CD4-positive, alpha-beta memory T cell (primary cell): ENCODE measurements at regions not wholly inside any gene's neighbourhood (a gene's known extent, or its start where the extent isn't known, plus 50 kb on each side); places are given as distances from the start of the nearest gene placed in this dataset.

Experiments used
- CTCF ChIA-PET: fragments of 350-600 bp; sonication (Branson Sonifier 250); formaldehyde crosslinking; loops from one replicate; lab custom pipeline; 2021; ENCODE audit warnings: inconsistent platforms; ENCODE audit not compliant: partially characterized antibody; lab: Charles Lee
- POLR2A ChIA-PET: fragments of 350-600 bp; sonication (Branson Sonifier 250); formaldehyde crosslinking; loops from one replicate; lab custom pipeline; 2021; ENCODE audit not compliant: partially characterized antibody; lab: Charles Lee
- DNase-seq, 5 donors: peaks; one replicate each; pipeline versions ENCODE4 v3.0.0 to v3.0.0-alpha.2; 2020 to 2022; ENCODE audit warnings: mixed read lengths in 1 of 5
- H3K27ac ChIP-seq: one replicate; pipeline ENCODE4 v1.7.0; 2013; ENCODE audit warnings: low read depth, low read length
- H3K27me3 ChIP-seq: 2 replicates; pipeline ENCODE4 v1.7.0; 2013; ENCODE audit warnings: mild to moderate bottlenecking, low read length, moderate library complexity; ENCODE audit not compliant: insufficient read depth
- H3K36me3 ChIP-seq: 2 replicates; pipeline ENCODE4 v1.7.0; 2013; ENCODE audit warnings: mild to moderate bottlenecking, low read length, moderate library complexity; ENCODE audit not compliant: insufficient read depth
- H3K4me1 ChIP-seq: 2 replicates; pipeline ENCODE4 v1.7.0; 2013; ENCODE audit warnings: mild to moderate bottlenecking, low read length, moderate library complexity; ENCODE audit not compliant: insufficient read depth
- H3K4me3 ChIP-seq, 2 donors: one replicate each; pipeline ENCODE4 v1.7.0; 2013; ENCODE audit warnings: low read length in 2 of 2, mild to moderate bottlenecking in 1 of 2
- H3K9me3 ChIP-seq, 2 donors: one replicate each; pipeline ENCODE4 v1.7.0; 2013; ENCODE audit warnings: low read length in 2 of 2, control low read depth in 1 of 2; ENCODE audit not compliant: control insufficient read depth in 1 of 2
- H3K27ac Mint-ChIP-seq, 7 donors: one replicate each; pipeline ENCODE4 v1.8.0; 2020 to 2021; ENCODE audit warnings: mixed read lengths in 7 of 7, mild to moderate bottlenecking in 6 of 7, inconsistent platforms in 3 of 7, moderate library complexity in 3 of 7
- H3K27me3 Mint-ChIP-seq, 2 donors: one replicate each; pipeline ENCODE4 v1.8.0; 2020 to 2021; ENCODE audit warnings: mixed read lengths in 2 of 2
- H3K36me3 Mint-ChIP-seq, 2 donors: one replicate each; pipeline ENCODE4 v1.8.0; 2020 to 2021; ENCODE audit warnings: mixed read lengths in 2 of 2, inconsistent platforms in 1 of 2, mild to moderate bottlenecking in 1 of 2
- H3K4me1 Mint-ChIP-seq, 4 donors: one replicate each; pipeline ENCODE4 v1.8.0; 2020 to 2021; ENCODE audit warnings: mixed read lengths in 4 of 4, mild to moderate bottlenecking in 1 of 4
- H3K4me3 Mint-ChIP-seq, 8 donors: one replicate each; pipeline ENCODE4 v1.8.0; 2020 to 2021; ENCODE audit warnings: mixed read lengths in 8 of 8, mild to moderate bottlenecking in 7 of 8, moderate library complexity in 6 of 8, inconsistent platforms in 3 of 8
- H3K9me3 Mint-ChIP-seq, 8 donors: one replicate each; pipeline ENCODE4 v1.8.0; 2020 to 2021; ENCODE audit warnings: mixed read lengths in 8 of 8, mild to moderate bottlenecking in 5 of 8, inconsistent platforms in 3 of 8, moderate library complexity in 1 of 8
- intact Hi-C: fragments of 100-400 bp; cut with micrococcal nuclease; formaldehyde crosslinking; loops from one replicate; pipeline ENCODE4 v1.15.1; 2023

DNA sequence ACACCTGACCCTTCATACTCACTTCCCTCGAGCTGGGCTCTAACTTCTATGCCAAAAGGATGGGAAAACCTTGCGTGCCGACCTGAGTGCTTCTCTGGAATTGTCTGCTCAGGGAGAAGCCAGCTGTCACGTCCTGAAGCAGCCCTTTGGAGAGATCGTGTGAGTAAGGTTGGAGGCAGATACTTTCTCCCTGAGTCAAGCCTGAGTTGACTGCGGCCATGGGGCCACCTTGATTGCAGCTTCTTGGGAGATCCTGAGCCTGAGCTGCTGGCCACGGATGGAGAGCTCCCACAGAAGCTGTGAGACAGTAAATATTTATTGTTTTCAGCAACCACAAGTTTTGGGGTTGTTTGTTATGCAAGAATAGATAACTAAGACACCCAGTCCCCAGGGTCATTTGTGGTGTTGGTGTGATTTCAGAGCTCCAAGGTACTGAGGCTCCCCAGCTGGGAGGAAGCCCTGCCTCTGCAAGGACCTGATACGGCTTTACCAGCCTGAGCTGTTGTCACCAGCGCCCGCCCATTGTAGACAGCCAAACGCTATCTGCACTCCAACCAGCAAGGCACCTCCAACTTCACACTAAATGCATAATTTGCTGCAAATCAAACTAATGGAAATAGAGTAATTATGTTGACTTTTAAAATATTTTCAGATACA lies 531.6 kb downstream of the PTPRU start:
- H3K9me3 Mint-ChIP-seq = peaks cover 0 to 11% (median 2%) of the 10 kb centered on the region in 8 donors
- peaks cover 3% of the 10 kb centered on the region for H3K27me3 ChIP-seq
- POLR2A ChIA-PET = no interaction called here
- no peak overlapping the region for H3K27ac ChIP-seq
- H3K27ac Mint-ChIP-seq = no peak overlapping the region
- H3K4me3 ChIP-seq = no peak overlapping the region
- H3K4me1 ChIP-seq = no peaks in the 10 kb centered on the region
- DNase-seq = no peak
- H3K36me3 ChIP-seq = no peaks in the 10 kb centered on the region
- H3K4me3 Mint-ChIP-seq = no peak overlapping the region
- CTCF ChIA-PET = no interaction called here
- no peaks in the 10 kb centered on the region for H3K36me3 Mint-ChIP-seq
- H3K27me3 Mint-ChIP-seq = peaks cover 9 to 10% of the 10 kb centered on the region in 2 donors
- no peaks in the 10 kb centered on the region for H3K4me1 Mint-ChIP-seq
- H3K9me3 ChIP-seq = no peaks in the 10 kb centered on the region
- intact Hi-C loops = no loop called here

DNA sequence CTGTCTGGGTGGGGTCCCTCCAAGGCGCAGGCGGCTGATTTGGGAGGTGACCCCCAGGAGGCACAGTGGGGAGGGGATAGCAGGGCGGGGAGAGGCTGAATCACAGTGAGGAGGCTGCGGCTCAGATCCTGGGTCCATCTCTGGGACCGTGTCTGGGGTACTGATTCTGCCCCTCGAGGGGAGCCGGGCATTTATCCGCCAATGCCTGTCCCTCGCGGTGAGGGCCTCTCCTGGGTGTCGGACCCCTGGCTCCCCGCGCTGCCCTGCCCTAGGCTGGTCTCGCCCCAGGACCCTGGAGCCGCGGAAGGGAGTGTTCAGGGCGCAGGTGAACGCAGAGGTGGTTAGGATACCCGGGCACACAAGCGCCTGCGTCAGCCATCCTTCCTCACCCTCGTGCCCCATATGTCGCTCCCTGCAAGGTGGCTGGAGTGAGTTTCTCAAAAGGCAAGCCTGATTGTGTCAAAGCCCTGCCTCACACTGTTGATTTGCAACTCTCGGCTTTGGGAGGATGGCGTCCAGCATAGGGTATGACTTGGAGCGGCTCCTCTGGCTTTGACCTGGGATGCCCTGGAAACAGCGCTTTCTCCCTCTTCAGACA lies 530.9 kb downstream of the PTPRU start:
- Mint-ChIP-seq H3K4me1 (no peaks in the 10 kb centered on the region), H3K9me3 (peaks cover 0 to 11% (median 2%) of the 10 kb centered on the region in 8 donors), H3K27ac (no peak overlapping the region), H3K4me3 (no peak overlapping the region), H3K36me3 (no peaks in the 10 kb centered on the region), H3K27me3 (peaks cover 11 to 13% of the 10 kb centered on the region in 2 donors)
- DNase-seq = no peak
- Histone ChIP-seq H3K27me3 (peaks cover 3% of the 10 kb centered on the region), H3K4me3 (no peak overlapping the region), H3K9me3 (no peaks in the 10 kb centered on the region), H3K36me3 (no peaks in the 10 kb centered on the region), H3K27ac (no peak overlapping the region), H3K4me1 (no peaks in the 10 kb centered on the region)
- intact Hi-C loops = no loop called here
- CTCF ChIA-PET = no interaction called here
- POLR2A ChIA-PET = no interaction called here

DNA sequence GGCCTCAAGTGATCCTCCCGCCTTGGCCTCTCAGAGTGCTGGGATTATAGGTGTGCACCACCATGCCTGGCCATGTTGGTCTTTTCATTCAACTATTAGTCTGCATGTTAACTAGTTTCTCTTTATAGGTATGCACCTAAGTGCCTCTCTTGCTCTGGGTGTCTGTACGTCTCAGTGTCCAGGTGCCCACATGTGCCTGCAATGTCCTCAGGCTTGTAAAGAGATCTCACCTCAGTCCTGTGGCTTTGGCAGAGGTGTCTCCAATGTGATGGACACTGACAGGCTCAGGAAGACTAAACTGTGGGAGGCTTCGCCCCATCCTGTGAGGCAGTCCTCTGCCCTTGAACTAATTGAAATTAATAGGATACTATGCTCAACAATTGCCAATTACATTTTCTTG lies 526.3 kb downstream of the PTPRU start:
- no peaks in the 10 kb centered on the region for H3K9me3 ChIP-seq
- no peaks in the 10 kb centered on the region for H3K36me3 ChIP-seq
- no peaks in the 10 kb centered on the region for H3K36me3 Mint-ChIP-seq
- H3K4me1 Mint-ChIP-seq = no peaks in the 10 kb centered on the region
- no peak overlapping the region for H3K27ac Mint-ChIP-seq
- H3K9me3 Mint-ChIP-seq = peaks cover 0 to 11% (median 2%) of the 10 kb centered on the region in 8 donors
- peaks cover 3% of the 10 kb centered on the region for H3K27me3 ChIP-seq
- H3K27me3 Mint-ChIP-seq = peaks cover 17 to 32% of the 10 kb centered on the region in 2 donors
- intact Hi-C loops = no loop called here
- CTCF ChIA-PET = no interaction called here
- H3K4me3 ChIP-seq = no peak overlapping the region
- no peak overlapping the region for H3K27ac ChIP-seq
- POLR2A ChIA-PET = no interaction called here
- no peak overlapping the region for H3K4me3 Mint-ChIP-seq
- no peak for DNase-seq
- H3K4me1 ChIP-seq = no peaks in the 10 kb centered on the region

DNA sequence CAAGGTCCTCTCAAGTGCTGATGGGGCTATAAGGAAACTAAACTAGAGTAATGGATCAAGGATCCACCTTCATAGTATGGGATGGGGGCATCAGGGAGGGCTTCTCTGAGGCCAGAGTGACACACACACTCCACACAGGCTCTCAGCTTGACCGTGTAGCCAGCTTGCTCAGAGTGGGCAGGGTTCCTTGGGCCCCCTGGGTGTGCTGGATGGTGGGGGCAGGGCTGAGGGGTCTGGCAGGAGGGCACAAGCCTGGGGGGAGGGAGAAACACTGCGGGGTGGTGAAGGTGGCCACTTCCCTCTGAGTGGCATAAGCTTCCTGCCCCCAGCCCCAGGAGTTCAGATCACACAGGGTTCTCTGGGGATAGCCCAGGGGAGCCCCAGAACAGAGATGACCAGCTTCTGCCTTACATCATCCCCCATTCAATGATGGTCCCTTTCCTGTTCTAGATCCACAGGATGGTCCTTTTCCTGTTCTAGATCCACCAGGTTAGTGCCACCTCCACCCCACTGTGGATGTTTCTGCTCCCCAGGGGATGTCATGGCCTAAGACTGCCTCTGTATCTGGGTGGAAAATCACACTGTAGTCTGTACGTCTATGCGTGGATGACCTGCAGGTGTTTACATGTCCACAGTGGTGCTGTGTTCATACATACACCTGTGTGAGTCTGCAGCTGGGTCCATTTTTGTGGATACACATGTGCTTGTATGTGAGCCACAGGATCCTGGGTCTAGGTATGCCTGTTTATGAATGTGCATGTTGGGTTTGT lies 525.0 kb downstream of the PTPRU start:
- no peak for DNase-seq

DNA sequence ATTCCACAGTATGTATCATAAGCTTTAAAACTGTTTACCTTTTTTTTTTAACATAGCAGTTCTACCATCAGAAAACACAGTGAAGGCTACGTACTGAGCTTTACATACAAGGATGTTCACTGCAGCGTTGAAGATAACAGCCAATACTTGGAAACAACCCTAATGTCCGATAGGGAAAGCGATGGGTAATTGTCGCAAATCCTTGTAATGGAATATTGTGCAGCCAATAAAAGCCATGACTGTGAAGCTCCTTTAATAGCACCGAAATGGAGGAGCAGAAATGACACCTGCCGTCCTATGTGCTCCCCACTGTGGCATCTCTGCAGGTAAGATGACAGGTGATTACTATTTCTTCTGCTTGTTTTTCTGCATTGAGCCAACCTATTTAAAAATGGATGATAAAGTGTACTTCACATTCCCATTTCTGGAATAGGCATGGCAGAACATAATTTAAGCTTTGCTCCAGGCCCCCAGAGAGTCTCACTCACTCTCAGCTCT lies 523.8 kb downstream of the PTPRU start:
- H3K36me3 ChIP-seq = no peaks in the 10 kb centered on the region
- intact Hi-C loops = no loop called here
- CTCF ChIA-PET = no interaction called here

More for the DNA sequence above, 525.0 kb downstream of the PTPRU start:
- Mint-ChIP-seq H3K36me3 (no peaks in the 10 kb centered on the region), H3K4me1 (no peaks in the 10 kb centered on the region), H3K9me3 (peaks cover 0 to 11% (median 2%) of the 10 kb centered on the region in 8 donors), H3K4me3 (no peak overlapping the region), H3K27me3 (peaks cover 11 to 31% of the 10 kb centered on the region in 2 donors), H3K27ac (no peak overlapping the region)
- Histone ChIP-seq H3K36me3 (no peaks in the 10 kb centered on the region), H3K9me3 (no peaks in the 10 kb centered on the region), H3K4me1 (no peaks in the 10 kb centered on the region), H3K4me3 (no peak overlapping the region), H3K27ac (no peak overlapping the region), H3K27me3 (peaks cover 3% of the 10 kb centered on the region)
- intact Hi-C loops = no loop called here
- CTCF ChIA-PET = no interaction called here
- POLR2A ChIA-PET = no interaction called here

DNA sequence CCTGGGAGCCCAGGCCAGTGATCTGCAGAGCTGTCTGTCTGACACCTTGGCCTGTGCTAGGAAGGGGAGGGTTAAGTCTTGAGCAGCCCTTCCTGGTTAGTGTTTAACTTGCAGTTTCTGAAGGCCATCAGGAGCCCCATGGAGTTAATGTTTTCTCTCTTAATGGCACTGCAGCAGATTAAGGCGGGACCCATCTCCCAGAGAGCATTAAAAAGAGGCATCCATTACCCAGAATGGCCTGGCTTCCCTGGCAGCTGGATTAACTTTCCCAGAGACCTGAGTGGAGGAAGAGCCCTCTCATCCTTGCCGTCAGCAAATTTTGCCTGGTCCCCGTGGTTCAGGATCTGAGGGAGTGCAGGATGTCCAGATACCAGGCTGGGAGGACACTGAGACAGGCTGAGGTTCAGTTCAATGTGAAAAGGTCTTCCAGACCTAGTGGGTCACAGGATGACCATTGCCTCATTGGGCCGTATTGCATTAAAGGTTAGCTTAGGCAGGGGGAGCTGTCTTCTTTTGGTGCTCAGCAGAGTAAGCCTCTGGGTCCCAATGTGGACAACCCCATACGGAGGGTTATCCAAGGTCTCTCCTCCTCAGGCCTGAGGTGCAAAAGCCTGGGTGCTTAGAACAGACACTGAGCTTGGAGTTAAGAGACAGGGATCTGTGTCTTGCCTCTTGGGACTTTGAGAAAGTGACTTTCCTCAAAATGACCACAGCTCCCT lies 522.6 kb downstream of the PTPRU start:
- H3K9me3 ChIP-seq = no peaks in the 10 kb centered on the region
- Mint-ChIP-seq H3K4me1 (no peaks in the 10 kb centered on the region), H3K36me3 (no peaks in the 10 kb centered on the region), H3K27me3 (peaks cover 12 to 27% of the 10 kb centered on the region in 2 donors), H3K27ac (no peak overlapping the region), H3K4me3 (no peak overlapping the region), H3K9me3 (peaks cover 0 to 8% (median 2%) of the 10 kb centered on the region in 8 donors)
- CTCF ChIA-PET = no interaction called here
- intact Hi-C loops = no loop called here
- no peaks in the 10 kb centered on the region for H3K4me1 ChIP-seq
- H3K27me3 ChIP-seq = no peaks in the 10 kb centered on the region
- H3K36me3 ChIP-seq = no peaks in the 10 kb centered on the region
- POLR2A ChIA-PET = no interaction called here
- H3K27ac ChIP-seq = no peak overlapping the region
- no peak for DNase-seq
- no peak overlapping the region for H3K4me3 ChIP-seq

More for the DNA sequence above, 523.8 kb downstream of the PTPRU start:
- no peak overlapping the region for H3K27ac ChIP-seq
- no peak overlapping the region for H3K4me3 ChIP-seq
- Mint-ChIP-seq H3K4me3 (no peak overlapping the region), H3K27me3 (peaks cover 10 to 28% of the 10 kb centered on the region in 2 donors), H3K9me3 (peaks cover 0 to 11% (median 2%) of the 10 kb centered on the region in 8 donors), H3K4me1 (no peaks in the 10 kb centered on the region), H3K36me3 (no peaks in the 10 kb centered on the region), H3K27ac (no peak overlapping the region)
- H3K9me3 ChIP-seq = no peaks in the 10 kb centered on the region
- H3K4me1 ChIP-seq = no peaks in the 10 kb centered on the region
- POLR2A ChIA-PET = no interaction called here
- no peaks in the 10 kb centered on the region for H3K27me3 ChIP-seq
- no peak for DNase-seq
